ENCODE measurements at regions not wholly inside any gene's neighbourhood (a gene's known extent, or its start where the extent isn't known, plus 50 kb on each side); places are given as distances from the start of the nearest gene placed in this dataset.

GRCh38 chr2:104430852-104431251, 423.1 kb upstream of the POU3F3 start:
- no peak overlapping the region for H3K4me3 ChIP-seq (ENCODE audit: low read depth, poor library complexity, severe bottlenecking)
- WGBS, 2 donors = 80 to 84% methylated on average over 7 of the region's 7 CpGs
- DNase-seq (ENCODE audit: low spot score in 2 of 2) = no peak
- TF ChIP-seq POLR2A (IDR thresholded peaks at IDR 0.05) = no peak
- TF ChIP-seq, protein P1, sequence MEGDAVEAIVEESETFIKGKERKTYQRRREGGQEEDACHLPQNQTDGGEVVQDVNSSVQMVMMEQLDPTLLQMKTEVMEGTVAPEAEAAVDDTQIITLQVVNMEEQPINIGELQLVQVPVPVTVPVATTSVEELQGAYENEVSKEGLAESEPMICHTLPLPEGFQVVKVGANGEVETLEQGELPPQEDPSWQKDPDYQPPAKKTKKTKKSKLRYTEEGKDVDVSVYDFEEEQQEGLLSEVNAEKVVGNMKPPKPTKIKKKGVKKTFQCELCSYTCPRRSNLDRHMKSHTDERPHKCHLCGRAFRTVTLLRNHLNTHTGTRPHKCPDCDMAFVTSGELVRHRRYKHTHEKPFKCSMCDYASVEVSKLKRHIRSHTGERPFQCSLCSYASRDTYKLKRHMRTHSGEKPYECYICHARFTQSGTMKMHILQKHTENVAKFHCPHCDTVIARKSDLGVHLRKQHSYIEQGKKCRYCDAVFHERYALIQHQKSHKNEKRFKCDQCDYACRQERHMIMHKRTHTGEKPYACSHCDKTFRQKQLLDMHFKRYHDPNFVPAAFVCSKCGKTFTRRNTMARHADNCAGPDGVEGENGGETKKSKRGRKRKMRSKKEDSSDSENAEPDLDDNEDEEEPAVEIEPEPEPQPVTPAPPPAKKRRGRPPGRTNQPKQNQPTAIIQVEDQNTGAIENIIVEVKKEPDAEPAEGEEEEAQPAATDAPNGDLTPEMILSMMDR (IDR thresholded peaks at IDR 0.05) = no peak
- intact Hi-C loops (cut with DNase I; ENCODE audit: low total_unique reads) = no loop called here

- intact Hi-C loops (cut with DNase I; ENCODE audit: low total_unique reads) = no loop called here
- no peak for DNase-seq (ENCODE audit: low spot score in 2 of 2)
- WGBS, 2 donors = 62 to 65% methylated on average over 7 of the region's 7 CpGs
- no peak overlapping the region for H3K4me3 ChIP-seq (ENCODE audit: low read depth, poor library complexity, severe bottlenecking)
- TF ChIP-seq, protein P1 (IDR thresholded peaks at IDR 0.05) = no peak
- no peak for TF ChIP-seq POLR2A (IDR thresholded peaks at IDR 0.05)
These were observed 422.2 kb upstream of the POU3F3 start for GRCh38 chr2:104431701-104432121.

DNA sequence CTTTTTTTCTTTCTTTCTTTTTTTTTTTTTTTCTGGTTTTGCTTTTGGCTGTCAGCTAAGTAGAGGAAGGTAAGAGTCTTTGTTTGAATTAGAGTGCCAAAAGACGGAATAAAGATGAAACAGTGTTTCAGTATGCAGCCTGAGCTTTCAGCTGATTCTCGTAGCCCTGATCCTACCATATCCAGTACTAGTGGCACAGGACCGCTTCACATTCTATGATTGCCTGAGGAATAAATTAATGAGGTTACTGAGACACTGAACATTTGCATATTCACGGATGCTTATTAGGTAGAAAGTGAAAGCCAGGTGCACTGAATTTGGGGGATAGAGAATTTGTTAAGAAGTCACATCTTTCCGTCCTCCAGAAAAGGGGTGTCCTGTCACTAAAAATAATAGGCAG, 421.5 kb upstream of the POU3F3 start:
- DNase-seq (ENCODE audit: low spot score in 2 of 2) = no peak
- TF ChIP-seq, protein P1 (IDR thresholded peaks at IDR 0.05) = no peak
- TF ChIP-seq POLR2A (IDR thresholded peaks at IDR 0.05) = no peak
- intact Hi-C loops (cut with DNase I; ENCODE audit: low total_unique reads) = no loop called here
- no peak overlapping the region for H3K4me3 ChIP-seq (ENCODE audit: low read depth, poor library complexity, severe bottlenecking)
- 81 to 86% methylated on average over 5 of the region's 5 CpGs for WGBS, 2 donors

DNA sequence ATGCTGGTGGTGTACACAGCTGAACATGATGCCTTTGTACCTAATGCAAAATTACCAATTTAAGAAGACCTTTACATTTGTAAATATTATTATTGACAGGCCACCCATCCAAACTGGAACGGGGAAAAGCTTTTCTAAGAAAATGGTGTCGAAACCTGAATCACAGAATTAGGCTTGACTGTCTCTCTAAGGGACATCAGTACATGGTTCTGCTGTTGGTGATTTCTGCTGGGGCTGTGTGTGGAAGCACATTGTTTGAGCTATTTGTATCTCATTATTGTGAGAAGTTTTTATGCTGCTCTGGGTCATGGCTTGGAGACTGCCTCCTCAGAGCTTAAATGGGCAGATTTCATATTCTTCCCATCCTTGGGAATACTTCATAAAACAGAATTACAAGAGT, 420.9 kb upstream of the POU3F3 start:
- DNase-seq (ENCODE audit: low spot score in 2 of 2) = no peak
- no peak overlapping the region for H3K4me3 ChIP-seq (ENCODE audit: low read depth, poor library complexity, severe bottlenecking)
- 91 to 93% methylated on average over 2 of the region's 2 CpGs for WGBS, 2 donors
- TF ChIP-seq POLR2A (IDR thresholded peaks at IDR 0.05) = no peak
- TF ChIP-seq, protein P1 (IDR thresholded peaks at IDR 0.05) = no peak
- intact Hi-C loops (cut with DNase I; ENCODE audit: low total_unique reads) = no loop called here

- no peak for TF ChIP-seq POLR2A (IDR thresholded peaks at IDR 0.05)
- TF ChIP-seq, protein P1 (IDR thresholded peaks at IDR 0.05) = no peak
- intact Hi-C loops (cut with DNase I; ENCODE audit: low total_unique reads) = no loop called here
- 68 to 72% methylated on average over 3 of the region's 3 CpGs for WGBS, 2 donors
- H3K4me3 ChIP-seq (ENCODE audit: low read depth, poor library complexity, severe bottlenecking) = no peak overlapping the region
- DNase-seq (ENCODE audit: low spot score in 2 of 2) = no peak
These were observed 420.3 kb upstream of the POU3F3 start for GRCh38 chr2:104433657-104434056.

GRCh38 chr2:104434318-104434792, 419.6 kb upstream of the POU3F3 start:
- no peak overlapping the region for H3K4me3 ChIP-seq (ENCODE audit: low read depth, poor library complexity, severe bottlenecking)
- no peak for TF ChIP-seq POLR2A (IDR thresholded peaks at IDR 0.05)
- TF ChIP-seq, protein P1 (IDR thresholded peaks at IDR 0.05) = no peak
- DNase-seq (ENCODE audit: low spot score in 2 of 2) = no peak
- intact Hi-C loops (cut with DNase I; ENCODE audit: low total_unique reads) = no loop called here
- 4 to 7% methylated on average over 13 of the region's 13 CpGs for WGBS, 2 donors

Data from lower leg skin (tissue), 4 donors.